Liver (tissue), 8 donors: ENCODE measurements at regions not wholly inside any gene's neighbourhood (a gene's known extent, or its start where the extent isn't known, plus 50 kb on each side); places are given as distances from the start of the nearest gene placed in this dataset.
A peak's percentile ranks its signal among the peaks of the same experiment; 100 is the strongest.

Experiments used
- DNase-seq: peaks from one replicate; pipeline ENCODE4 v3.0.0-alpha.2; 2017; ENCODE audit warnings: low spot score
- H3K27ac ChIP-seq, 2 donors: one replicate each; pipeline ENCODE4 v1.7.0; 2013; ENCODE audit warnings: inconsistent platforms in 2 of 2, low read length in 2 of 2, control low read depth in 1 of 2, low read depth in 1 of 2, mild to moderate bottlenecking in 1 of 2
- H3K27me3 ChIP-seq, 4 donors: one replicate each; pipeline versions ENCODE4 v1.6.1 to v1.7.0; 2013; ENCODE audit warnings: low read length in 3 of 4, inconsistent platforms in 1 of 4, mild to moderate bottlenecking in 1 of 4, moderate library complexity in 1 of 4; ENCODE audit not compliant: control insufficient read depth in 4 of 4, insufficient read depth in 4 of 4
- H3K36me3 ChIP-seq, 4 donors: one replicate each; pipeline versions ENCODE4 v1.6.1 to v1.7.0; 2013; ENCODE audit warnings: low read length in 3 of 4, mild to moderate bottlenecking in 3 of 4, low read depth in 1 of 4, moderate library complexity in 1 of 4; ENCODE audit not compliant: control insufficient read depth in 4 of 4, insufficient read depth in 3 of 4
- H3K4me1 ChIP-seq, 4 donors: one replicate each; pipeline versions ENCODE4 v1.6.1 to v1.7.0; 2013; ENCODE audit warnings: low read length in 3 of 4, mild to moderate bottlenecking in 3 of 4, moderate library complexity in 1 of 4; ENCODE audit not compliant: control insufficient read depth in 4 of 4, insufficient read depth in 4 of 4
- H3K4me3 ChIP-seq, 3 donors: one replicate each; pipeline versions ENCODE4 v1.6.1 to v1.7.0; 2013; ENCODE audit warnings: low read length in 3 of 3, control low read depth in 1 of 3, low read depth in 1 of 3, mild to moderate bottlenecking in 1 of 3
- H3K9ac ChIP-seq, 2 donors: one replicate each; pipeline ENCODE4 v1.7.0; 2013; ENCODE audit warnings: low read length in 2 of 2, mild to moderate bottlenecking in 2 of 2, moderate library complexity in 2 of 2, control low read depth in 1 of 2, low read depth in 1 of 2
- H3K9me3 ChIP-seq, 4 donors: one replicate each; pipeline versions ENCODE4 v1.6.1 to v1.7.0; 2013; ENCODE audit warnings: low read length in 3 of 4; ENCODE audit not compliant: control insufficient read depth in 4 of 4
- ATF3 ChIP-seq: IDR thresholded peaks from 2 replicates; pipeline ENCODE4 v1.6.1; 2016; ENCODE audit warnings: antibody characterized with exemption
- CTCF ChIP-seq: fragments of 150-350 bp; IDR thresholded peaks from 2 replicates; pipeline ENCODE4 v1.5.1; 2017; ENCODE audit warnings: improper control_type of control experiment, low read depth, low read length; ENCODE audit not compliant: missing input control
- FOXA1 ChIP-seq: IDR thresholded peaks from 2 replicates; pipeline ENCODE4 v1.6.1; 2016; ENCODE audit warnings: antibody characterized with exemption
- FOXA2 ChIP-seq: IDR thresholded peaks from 2 replicates; pipeline ENCODE4 v1.6.1; 2016; ENCODE audit warnings: antibody characterized with exemption
- GABPA ChIP-seq, 2 donors: IDR thresholded peaks in 1 of 2; conservative IDR thresholded peaks in 1 of 2; 2 replicates each; pipeline ENCODE4 v1.6.1; 2016; ENCODE audit warnings: antibody characterized with exemption in 2 of 2, mild to moderate bottlenecking in 1 of 2, moderate library complexity in 1 of 2
- HNF4A ChIP-seq, 2 donors: conservative IDR thresholded peaks; 2 replicates each; pipeline ENCODE4 v1.6.1; 2016; ENCODE audit warnings: antibody characterized with exemption in 2 of 2, mild to moderate bottlenecking in 2 of 2
- HNF4G ChIP-seq: IDR thresholded peaks from 2 replicates; pipeline ENCODE4 v1.6.1; 2016; ENCODE audit warnings: antibody characterized with exemption
- JUND ChIP-seq, 2 donors: IDR thresholded peaks; 2 replicates each; pipeline ENCODE4 v1.6.1; 2016; ENCODE audit warnings: antibody characterized with exemption in 2 of 2
- MAX ChIP-seq: IDR thresholded peaks from 2 replicates; pipeline ENCODE4 v1.6.1; 2016; ENCODE audit warnings: antibody characterized with exemption
- NR2F2 ChIP-seq: IDR thresholded peaks from 2 replicates; pipeline ENCODE4 v1.6.1; 2016; ENCODE audit warnings: antibody characterized with exemption
- RAD21 ChIP-seq, 2 donors: IDR thresholded peaks; 2 replicates each; pipeline ENCODE4 v1.6.1; 2016; ENCODE audit warnings: antibody characterized with exemption in 2 of 2, mild to moderate bottlenecking in 2 of 2
- REST ChIP-seq: IDR thresholded peaks from 2 replicates; pipeline ENCODE4 v1.6.1; 2016; ENCODE audit warnings: antibody characterized with exemption, mild to moderate bottlenecking
- RXRA ChIP-seq, 2 donors: IDR thresholded peaks; 2 replicates each; pipeline ENCODE4 v1.6.1; 2017 to 2018; ENCODE audit warnings: antibody characterized with exemption in 2 of 2, mild to moderate bottlenecking in 1 of 2
- SP1 ChIP-seq: IDR thresholded peaks from 2 replicates; pipeline ENCODE4 v1.6.1; 2018; ENCODE audit warnings: antibody characterized with exemption, mild to moderate bottlenecking
- TAF1 ChIP-seq: conservative IDR thresholded peaks from 2 replicates; pipeline ENCODE4 v1.6.1; 2016; ENCODE audit warnings: antibody characterized with exemption, mild to moderate bottlenecking
- YY1 ChIP-seq: IDR thresholded peaks from 2 replicates; pipeline ENCODE4 v1.6.1; 2016; ENCODE audit warnings: antibody characterized with exemption, mild to moderate bottlenecking
- ZBTB33 ChIP-seq: IDR thresholded peaks from 2 replicates; pipeline ENCODE4 v1.6.1; 2016; ENCODE audit warnings: antibody characterized with exemption
- WGBS: extraction: QIAGEN DNeasy Blood & Tissue Kit; methylation state at CpG from one replicate; pipeline ENCODE4 v1.1.7; 2013; 5-methylcytosine and 5-hydroxymethylcytosine counted together
- donor health status: healthy.
- donor health status: healthy.
- donor health status: healthy.
- donor health status: healthy.
- donor health status: healthy.

- Histone ChIP-seq H3K36me3 (no peaks in the 10 kb centered on the region), H3K4me3 (no peak overlapping the region), H3K27ac (no peak overlapping the region), H3K4me1 (no peaks in the 10 kb centered on the region), H3K9ac (no peak overlapping the region), H3K9me3 (no peaks in the 10 kb centered on the region), H3K27me3 (peaks cover 0 to 2% (median 0%) of the 10 kb centered on the region in 4 donors)
- DNase-seq = no peak
- 65% methylated on average over 6 of the region's 6 CpGs for WGBS
- TF ChIP-seq GABPA (IDR thresholded peaks at IDR 0.05 in 1 of 2, conservative IDR thresholded peaks at IDR 0.05 in 1 of 2) (no peak), HNF4G (no peak), MAX (no peak), ATF3 (no peak), TAF1 (no peak), HNF4A (conservative IDR thresholded peaks at IDR 0.05) (no peak), CTCF (no peak), NR2F2 (no peak), JUND (IDR thresholded peaks at IDR 0.05) (no peak), FOXA1 (no peak), SP1 (no peak), REST (no peak), YY1 (no peak), FOXA2 (no peak), RAD21 (IDR thresholded peaks at IDR 0.05) (no peak)
These were observed 100.1 kb upstream of the COL1A2 start for GRCh38 chr7:94294471-94295131.

GRCh38 chr7:94295850-94296249, 98.8 kb upstream of the COL1A2 start:
- no peak for DNase-seq
- no peak overlapping the region for H3K9ac ChIP-seq
- no peak overlapping the region for H3K27ac ChIP-seq
- TF ChIP-seq NR2F2 = no peak
- no peak for TF ChIP-seq REST
- no peak for TF ChIP-seq HNF4A (conservative IDR thresholded peaks at IDR 0.05)
- TF ChIP-seq SP1 = no peak
- no peak for TF ChIP-seq TAF1
- no peak for TF ChIP-seq ZBTB33
- TF ChIP-seq JUND (IDR thresholded peaks at IDR 0.05) = no peak
- no peak for TF ChIP-seq RXRA (IDR thresholded peaks at IDR 0.05)
- peak; percentile 19 for TF ChIP-seq CTCF
- peak; percentile 65 to 76 for TF ChIP-seq RAD21 (IDR thresholded peaks at IDR 0.05)
- no peak for TF ChIP-seq GABPA (IDR thresholded peaks at IDR 0.05 in 1 of 2, conservative IDR thresholded peaks at IDR 0.05 in 1 of 2)
- TF ChIP-seq HNF4G = no peak
- no peak for TF ChIP-seq FOXA2
- TF ChIP-seq FOXA1 = no peak
- peak; percentile 30 for TF ChIP-seq YY1

More at GRCh38 chr7:94295850-94296249, 98.8 kb upstream of the COL1A2 start:
- 72% methylated on average over 4 of the region's 4 CpGs for WGBS
- no peaks in the 10 kb centered on the region for H3K4me1 ChIP-seq
- no peaks in the 10 kb centered on the region for H3K36me3 ChIP-seq
- peaks cover 0 to 2% (median 0%) of the 10 kb centered on the region in 4 donors for H3K27me3 ChIP-seq
- no peak overlapping the region for H3K4me3 ChIP-seq
- H3K9me3 ChIP-seq = no peaks in the 10 kb centered on the region
